H9 (cell line): ENCODE measurements at regions not wholly inside any gene's neighbourhood (a gene's known extent, or its start where the extent isn't known, plus 50 kb on each side); places are given as distances from the start of the nearest gene placed in this dataset.

Source experiments
- DNase-seq: peaks from one replicate; pipeline ENCODE4 v3.0.0-alpha.2; 2017
- H2AFZ ChIP-seq: one replicate; pipeline ENCODE4 v1.6.1; 2013; ENCODE audit warnings: mild to moderate bottlenecking, low read length, control low read depth, moderate library complexity
- H2AK5ac ChIP-seq: 2 replicates; pipeline ENCODE4 v1.6.1; 2013; ENCODE audit warnings: low read length, control low read depth, mixed read lengths; ENCODE audit not compliant: insufficient read length
- H2BK120ac ChIP-seq: one replicate; pipeline ENCODE4 v1.6.1; 2013; ENCODE audit warnings: low read depth, mild to moderate bottlenecking, low read length, control low read depth, inconsistent platforms; ENCODE audit not compliant: poor library complexity, severe bottlenecking
- H2BK12ac ChIP-seq: 2 replicates; pipeline ENCODE4 v1.6.1; 2013; ENCODE audit warnings: low read length, control low read depth, mixed read lengths, low read depth; ENCODE audit not compliant: insufficient read length
- H2BK15ac ChIP-seq: 2 replicates; pipeline ENCODE4 v1.6.1; 2013; ENCODE audit warnings: low read depth, low read length, control low read depth
- H2BK20ac ChIP-seq: one replicate; pipeline ENCODE4 v1.6.1; 2013; ENCODE audit warnings: low read depth, mild to moderate bottlenecking, low read length, control low read depth, inconsistent platforms; ENCODE audit not compliant: poor library complexity, severe bottlenecking
- H2BK5ac ChIP-seq: 2 replicates; pipeline ENCODE4 v1.6.1; 2013; ENCODE audit warnings: low read length, control low read depth, mixed read lengths; ENCODE audit not compliant: insufficient read length
- H3K14ac ChIP-seq: 2 replicates; pipeline ENCODE4 v1.6.1; 2013; ENCODE audit warnings: low read length, control low read depth; ENCODE audit not compliant: insufficient read depth
- H3K18ac ChIP-seq: 2 replicates; pipeline ENCODE4 v1.6.1; 2013; ENCODE audit warnings: low read depth, mild to moderate bottlenecking, mixed read lengths, low read length, control low read depth; ENCODE audit not compliant: insufficient read length
- H3K23ac ChIP-seq: 2 replicates; pipeline ENCODE4 v1.6.1; 2013; ENCODE audit warnings: low read length, control low read depth, mixed read lengths, low read depth; ENCODE audit not compliant: insufficient read length
- H3K23me2 ChIP-seq: 2 replicates; pipeline ENCODE4 v1.6.1; 2013; ENCODE audit warnings: low read depth, mild to moderate bottlenecking, mixed read lengths, low read length, control low read depth; ENCODE audit not compliant: insufficient read length, poor library complexity, severe bottlenecking
- H3K27ac ChIP-seq: 2 replicates; pipeline ENCODE4 v1.5.1; 2013; ENCODE audit warnings: low read length, control low read depth, mixed read lengths, low read depth; ENCODE audit not compliant: insufficient read length
- H3K27me3 ChIP-seq: 2 replicates; pipeline ENCODE4 v1.6.1; 2013; ENCODE audit warnings: low read length, control low read depth, inconsistent platforms; ENCODE audit not compliant: insufficient read depth
- H3K4ac ChIP-seq: 2 replicates; pipeline ENCODE4 v1.6.1; 2013; ENCODE audit warnings: low read depth, mild to moderate bottlenecking, control low read depth, inconsistent platforms, low read length, moderate library complexity
- H3K4me1 ChIP-seq: 2 replicates; pipeline ENCODE4 v1.6.1; 2013; ENCODE audit warnings: low read length, control low read depth, inconsistent platforms; ENCODE audit not compliant: insufficient read depth
- H3K4me2 ChIP-seq: 2 replicates; pipeline ENCODE4 v1.6.1; 2013; ENCODE audit warnings: low read length, control low read depth, mixed read lengths; ENCODE audit not compliant: insufficient read length, insufficient read depth
- H3K56ac ChIP-seq: 2 replicates; pipeline ENCODE4 v1.6.1; 2013; ENCODE audit warnings: low read depth, mild to moderate bottlenecking, mixed read lengths, low read length, control low read depth; ENCODE audit not compliant: insufficient read length
- H3K79me1 ChIP-seq: 2 replicates; pipeline ENCODE4 v1.6.1; 2013; ENCODE audit warnings: low read depth, mild to moderate bottlenecking, moderate library complexity, low read length, control low read depth, inconsistent platforms; ENCODE audit not compliant: insufficient read depth, poor library complexity, severe bottlenecking
- H3K79me2 ChIP-seq: 2 replicates; pipeline ENCODE4 v1.6.1; 2013; ENCODE audit warnings: low read length, control low read depth, inconsistent platforms; ENCODE audit not compliant: insufficient read depth
- H3K9ac ChIP-seq: 2 replicates; pipeline ENCODE4 v1.6.1; 2013; ENCODE audit warnings: low read length, control low read depth, mixed read lengths; ENCODE audit not compliant: insufficient read length; ENCODE audit errors: extremely low read depth
- H3K9me3 ChIP-seq: one replicate; pipeline ENCODE4 v1.6.1; 2013; ENCODE audit warnings: low read depth, low read length, inconsistent platforms; ENCODE audit not compliant: control insufficient read depth
- H3T11ph ChIP-seq: one replicate; pipeline ENCODE4 v1.6.1; 2013; ENCODE audit warnings: mild to moderate bottlenecking, low read length, control low read depth, inconsistent platforms
- H4K20me1 ChIP-seq: one replicate; pipeline ENCODE4 v1.6.1; 2013; ENCODE audit not compliant: control insufficient read depth, insufficient read length, insufficient read depth
- H4K5ac ChIP-seq: 2 replicates; pipeline ENCODE4 v1.6.1; 2013; ENCODE audit warnings: low read depth, mild to moderate bottlenecking, mixed read lengths, low read length, control low read depth; ENCODE audit not compliant: insufficient read length
- H4K8ac ChIP-seq: replicated peaks from 2 replicates; pipeline ENCODE4 v1.6.1; 2013; ENCODE audit warnings: low read length, control low read depth, mixed read lengths, low read depth; ENCODE audit not compliant: insufficient read length
- H4K91ac ChIP-seq: 2 replicates; pipeline ENCODE4 v1.6.1; 2013; ENCODE audit warnings: low read depth, mild to moderate bottlenecking, moderate library complexity, mixed read lengths, low read length, control low read depth; ENCODE audit not compliant: insufficient read length
- H3K27ac Mint-ChIP-seq, 3 experiments: 2 replicates in 2 of 3; 3 replicates in 1 of 3; pipeline ENCODE4 v1.8.0; 2020 to 2021; ENCODE audit warnings: mixed read lengths in 3 of 3, mild to moderate bottlenecking in 1 of 3, moderate library complexity in 1 of 3
- H3K27me3 Mint-ChIP-seq: 2 replicates; pipeline ENCODE4 v1.8.0; 2021; ENCODE audit warnings: low read depth, mild to moderate bottlenecking, moderate library complexity, mixed read lengths
- H3K36me3 Mint-ChIP-seq, 3 experiments: 2 replicates in 2 of 3; 3 replicates in 1 of 3; pipeline ENCODE4 v1.8.0; 2020 to 2021; ENCODE audit warnings: low read depth in 3 of 3, mixed read lengths in 3 of 3; ENCODE audit not compliant: insufficient read depth in 1 of 3
- H3K4me1 Mint-ChIP-seq, 2 experiments: 2 replicates each; pipeline ENCODE4 v1.8.0; 2020; ENCODE audit warnings: mixed read lengths in 2 of 2
- H3K4me3 Mint-ChIP-seq, 2 experiments: 2 replicates in 1 of 2; 3 replicates in 1 of 2; pipeline ENCODE4 v1.8.0; 2020 to 2021; ENCODE audit warnings: mild to moderate bottlenecking in 2 of 2, mixed read lengths in 2 of 2, moderate library complexity in 1 of 2
- H3K9me3 Mint-ChIP-seq, 2 experiments: 2 replicates in 1 of 2; 3 replicates in 1 of 2; pipeline ENCODE4 v1.8.0; 2020; ENCODE audit warnings: mild to moderate bottlenecking in 2 of 2, mixed read lengths in 2 of 2, moderate library complexity in 1 of 2
- WGBS: extraction: QIAGEN DNeasy Blood & Tissue Kit; methylation state at CpG from one replicate; pipeline ENCODE4 v1.1.7; 2013; ENCODE audit warnings: missing lambda C conversion rate, low lambda C conversion rate, mixed read lengths; ENCODE audit not compliant: insufficient read length; ENCODE audit errors: extremely low coverage; 5-methylcytosine and 5-hydroxymethylcytosine counted together
- TF ChIP-seq, protein P1 (sequence below): fragments of 200-600 bp; sonication (generic); conservative IDR thresholded peaks from 3 replicates; pipeline ENCODE4 v1.8.0; 2021; ENCODE audit warnings: antibody characterized with exemption, mild to moderate bottlenecking

- no peak overlapping the region for H4K91ac ChIP-seq
- H3K23me2 ChIP-seq, result no peaks in the 10 kb centered on the region
- H3K14ac ChIP-seq, result no peak overlapping the region
- H2AFZ ChIP-seq, result no peak overlapping the region
- no peak overlapping the region for H3K4ac ChIP-seq
- no peak overlapping the region for H2BK15ac ChIP-seq
- H3K79me1 ChIP-seq, result no peaks in the 10 kb centered on the region
- TF ChIP-seq, protein P1, sequence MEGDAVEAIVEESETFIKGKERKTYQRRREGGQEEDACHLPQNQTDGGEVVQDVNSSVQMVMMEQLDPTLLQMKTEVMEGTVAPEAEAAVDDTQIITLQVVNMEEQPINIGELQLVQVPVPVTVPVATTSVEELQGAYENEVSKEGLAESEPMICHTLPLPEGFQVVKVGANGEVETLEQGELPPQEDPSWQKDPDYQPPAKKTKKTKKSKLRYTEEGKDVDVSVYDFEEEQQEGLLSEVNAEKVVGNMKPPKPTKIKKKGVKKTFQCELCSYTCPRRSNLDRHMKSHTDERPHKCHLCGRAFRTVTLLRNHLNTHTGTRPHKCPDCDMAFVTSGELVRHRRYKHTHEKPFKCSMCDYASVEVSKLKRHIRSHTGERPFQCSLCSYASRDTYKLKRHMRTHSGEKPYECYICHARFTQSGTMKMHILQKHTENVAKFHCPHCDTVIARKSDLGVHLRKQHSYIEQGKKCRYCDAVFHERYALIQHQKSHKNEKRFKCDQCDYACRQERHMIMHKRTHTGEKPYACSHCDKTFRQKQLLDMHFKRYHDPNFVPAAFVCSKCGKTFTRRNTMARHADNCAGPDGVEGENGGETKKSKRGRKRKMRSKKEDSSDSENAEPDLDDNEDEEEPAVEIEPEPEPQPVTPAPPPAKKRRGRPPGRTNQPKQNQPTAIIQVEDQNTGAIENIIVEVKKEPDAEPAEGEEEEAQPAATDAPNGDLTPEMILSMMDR, result no peak
- H3K27ac ChIP-seq, result no peak overlapping the region
- no peaks in the 10 kb centered on the region for H3K4me1 ChIP-seq
- no peak for DNase-seq
- no CpG with 5 or more reads among the region's 1 CpG for WGBS
- no peaks in the 10 kb centered on the region for H3K9me3 ChIP-seq
- H2BK20ac ChIP-seq, result no peak overlapping the region
- no peak overlapping the region for H3K4me2 ChIP-seq
- H2BK12ac ChIP-seq, result no peak overlapping the region
- no peak overlapping the region for H4K8ac ChIP-seq
- no peak overlapping the region for H2BK5ac ChIP-seq
- Mint-ChIP-seq H3K27me3 (no peaks in the 10 kb centered on the region), H3K27ac (no peak overlapping the region), H3K36me3 (peaks cover 0 to 2% (median 0%) of the 10 kb centered on the region in 3 experiments; a peak in 1 of 7 replicates), H3K4me1 (no peaks in the 10 kb centered on the region), H3K4me3 (no peak overlapping the region), H3K9me3 (0 out of 5 replicates have a peak, but pooled peaks cover 0 to 3% of the 10 kb centered on the region in 2 experiments)
- no peaks in the 10 kb centered on the region for H3K79me2 ChIP-seq
- H2AK5ac ChIP-seq, result no peak overlapping the region
- no peak overlapping the region for H3K9ac ChIP-seq
- no peak overlapping the region for H4K5ac ChIP-seq
- no peak overlapping the region for H3K23ac ChIP-seq
- H3K18ac ChIP-seq, result no peak overlapping the region
- no peaks in the 10 kb centered on the region for H3K27me3 ChIP-seq
- H3K56ac ChIP-seq, result no peak overlapping the region
- H2BK120ac ChIP-seq, result no peak overlapping the region
- no peaks in the 10 kb centered on the region for H4K20me1 ChIP-seq
- no peak overlapping the region for H3T11ph ChIP-seq
These were observed 445.6 kb upstream of the MIS18BP1 start for GRCh38 chr14:45698462-45699134.
